SK-N-SH treated with all-trans-retinoic acid at 6 μM for 48 hours (cell line): ENCODE measurements at regions not wholly inside any gene's neighbourhood (a gene's known extent, or its start where the extent isn't known, plus 50 kb on each side); places are given as distances from the start of the nearest gene placed in this dataset.

ENCODE experiments used
- ATAC-seq: fragments of 200-7000 bp; cut with Tn5 transposase; 3 replicates; pipeline ENCODE4 v1.9.1; 2020; ENCODE audit warnings: mild to moderate bottlenecking, moderate library complexity
- ARNTL ChIP-seq: fragments of 450-650 bp; formaldehyde crosslinking; IDR thresholded peaks from 2 replicates; pipeline ENCODE4 v1.5.0; 2020; ENCODE audit warnings: low read depth, mild to moderate bottlenecking, moderate library complexity, borderline replicate concordance
- BACH2 ChIP-seq: fragments of 250-450 bp; sonication (Bioruptor Pico); IDR thresholded peaks from 2 replicates; pipeline ENCODE4 v1.9.0; 2021; ENCODE audit warnings: mild to moderate bottlenecking, borderline replicate concordance
- CSDC2 ChIP-seq: fragments of 250-450 bp; sonication (Bioruptor Pico); IDR thresholded peaks from 2 replicates; pipeline ENCODE4 v1.5.0; 2020; ENCODE audit warnings: mild to moderate bottlenecking, moderate library complexity
- ESRRG ChIP-seq: fragments of 250-450 bp; sonication (Bioruptor Pico); IDR thresholded peaks from 2 replicates; pipeline ENCODE4 v1.6.1; 2021; ENCODE audit warnings: mild to moderate bottlenecking
- GLIS3 ChIP-seq: fragments of 250-450 bp; sonication (Bioruptor Pico); IDR thresholded peaks from 2 replicates; pipeline ENCODE4 v1.5.0; 2020; ENCODE audit warnings: mild to moderate bottlenecking, moderate library complexity
- ISL1 ChIP-seq: fragments of 250-450 bp; sonication (Bioruptor Pico); IDR thresholded peaks from 2 replicates; pipeline ENCODE4 v2.1.2; 2022; ENCODE audit warnings: mild to moderate bottlenecking, moderate library complexity
- OSR1 ChIP-seq: fragments of 250-450 bp; sonication (Bioruptor Pico); IDR thresholded peaks from 2 replicates; pipeline ENCODE4 v1.8.0; 2022; ENCODE audit warnings: moderate library complexity, mild to moderate bottlenecking, inconsistent platforms
- RARB ChIP-seq: fragments of 250-450 bp; sonication (Bioruptor Pico); IDR thresholded peaks from 2 replicates; pipeline ENCODE4 v1.8.0; 2021; ENCODE audit warnings: mild to moderate bottlenecking, moderate library complexity
- SNAI2 ChIP-seq: fragments of 250-450 bp; sonication (Bioruptor Pico); IDR thresholded peaks from 2 replicates; pipeline ENCODE4 v1.5.0; 2020; ENCODE audit warnings: mild to moderate bottlenecking, moderate library complexity
- TCF4 ChIP-seq: fragments of 250-450 bp; sonication (Bioruptor Pico); IDR thresholded peaks from 2 replicates; pipeline ENCODE4 v1.8.0; 2021; ENCODE audit warnings: mild to moderate bottlenecking, moderate library complexity, borderline replicate concordance
- TOX ChIP-seq: fragments of 250-450 bp; sonication (Bioruptor Pico); IDR thresholded peaks from 2 replicates; pipeline ENCODE4 v1.8.0; 2021; ENCODE audit warnings: mild to moderate bottlenecking, moderate library complexity, borderline replicate concordance
- ZC3H10 ChIP-seq: fragments of 250-450 bp; sonication (Bioruptor Pico); IDR thresholded peaks from 2 replicates; pipeline ENCODE4 v1.5.1; 2021; ENCODE audit warnings: mild to moderate bottlenecking, moderate library complexity
- ZFP3 ChIP-seq: fragments of 250-450 bp; sonication (Bioruptor Pico); IDR thresholded peaks from 2 replicates; pipeline ENCODE4 v1.5.0; 2020; ENCODE audit warnings: mild to moderate bottlenecking, moderate library complexity
- ZFP30 ChIP-seq: fragments of 450-650 bp; formaldehyde crosslinking; IDR thresholded peaks from 2 replicates; pipeline ENCODE4 v1.5.0; 2022; ENCODE audit warnings: mild to moderate bottlenecking, moderate library complexity
- ZNF565 ChIP-seq: fragments of 450-650 bp; formaldehyde crosslinking; conservative IDR thresholded peaks from 2 replicates; pipeline ENCODE4 v1.5.0; 2020; ENCODE audit warnings: low read depth, mild to moderate bottlenecking, moderate library complexity
- ZNF70 ChIP-seq: fragments of 450-650 bp; formaldehyde crosslinking; IDR thresholded peaks from 2 replicates; pipeline ENCODE4 v1.5.0; 2020; ENCODE audit warnings: mild to moderate bottlenecking, moderate library complexity
- ZNF8 ChIP-seq: fragments of 450-650 bp; formaldehyde crosslinking; IDR thresholded peaks from 2 replicates; pipeline ENCODE4 v1.5.0; 2020; ENCODE audit warnings: mild to moderate bottlenecking, moderate library complexity
- TF ChIP-seq, protein P1 (sequence below): fragments of 250-450 bp; sonication (Bioruptor Pico); IDR thresholded peaks from 2 replicates; pipeline ENCODE4 v1.8.0; 2021; ENCODE audit warnings: low read depth, mild to moderate bottlenecking, moderate library complexity, borderline replicate concordance
- TF ChIP-seq, protein P2 (sequence below): fragments of 250-450 bp; sonication (Bioruptor Pico); IDR thresholded peaks from 2 replicates; pipeline ENCODE4 v1.8.0; 2020; ENCODE audit warnings: mild to moderate bottlenecking, moderate library complexity, borderline replicate concordance
- TF ChIP-seq, protein P3 (sequence below): fragments of 250-450 bp; sonication (Bioruptor Pico); IDR thresholded peaks from 2 replicates; pipeline ENCODE4 v1.5.1; 2021; ENCODE audit warnings: mild to moderate bottlenecking, moderate library complexity
- TF ChIP-seq, protein P4 (sequence below): fragments of 250-450 bp; sonication (Bioruptor Pico); IDR thresholded peaks from 2 replicates; pipeline ENCODE4 v1.5.1; 2020; ENCODE audit warnings: low read depth, mild to moderate bottlenecking, moderate library complexity
- TF ChIP-seq, protein P5 (sequence below): fragments of 250-450 bp; sonication (Bioruptor Pico); IDR thresholded peaks from 2 replicates; pipeline ENCODE4 v1.5.0; 2020; ENCODE audit warnings: mild to moderate bottlenecking, moderate library complexity

DNA sequence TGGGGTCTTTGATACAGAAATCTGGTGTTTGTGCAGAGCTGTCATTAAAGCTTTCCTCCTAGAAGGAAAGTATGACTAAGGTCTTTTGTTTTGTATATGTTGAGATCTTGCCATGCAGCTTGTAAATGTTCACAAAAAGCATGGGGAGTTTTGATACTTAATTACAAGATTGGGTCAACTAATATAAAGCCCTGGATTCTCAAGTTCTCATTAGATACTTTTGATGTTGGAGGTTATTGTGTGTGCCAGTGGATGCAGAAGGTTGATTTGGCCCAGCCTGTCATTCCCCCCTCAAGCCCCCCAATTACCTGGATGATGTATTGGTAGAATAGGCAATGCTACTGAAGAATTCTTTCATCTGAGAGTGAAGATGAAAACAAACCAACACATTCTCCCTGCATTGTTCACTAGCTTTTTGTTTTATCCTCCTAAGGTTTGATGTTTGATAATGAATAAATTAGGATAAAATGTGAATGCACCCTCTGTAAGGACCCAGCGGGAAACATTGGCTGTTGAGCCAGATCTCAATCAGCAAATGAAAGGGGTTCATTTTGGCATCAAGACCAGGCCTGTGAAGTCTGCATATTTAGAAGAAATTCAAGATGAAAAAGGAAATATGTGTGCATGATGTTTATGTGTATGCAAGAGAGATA, 61.9 kb upstream of the ADAMTS19 start:
- ATAC-seq: no peak
- no peak for TF ChIP-seq RARB
- TF ChIP-seq ESRRG (CRISPR knock-in tag): no peak
- TF ChIP-seq ZC3H10 (CRISPR knock-in tag): no peak
- no peak for TF ChIP-seq ZFP3 (CRISPR knock-in tag)
- TF ChIP-seq, protein P1, sequence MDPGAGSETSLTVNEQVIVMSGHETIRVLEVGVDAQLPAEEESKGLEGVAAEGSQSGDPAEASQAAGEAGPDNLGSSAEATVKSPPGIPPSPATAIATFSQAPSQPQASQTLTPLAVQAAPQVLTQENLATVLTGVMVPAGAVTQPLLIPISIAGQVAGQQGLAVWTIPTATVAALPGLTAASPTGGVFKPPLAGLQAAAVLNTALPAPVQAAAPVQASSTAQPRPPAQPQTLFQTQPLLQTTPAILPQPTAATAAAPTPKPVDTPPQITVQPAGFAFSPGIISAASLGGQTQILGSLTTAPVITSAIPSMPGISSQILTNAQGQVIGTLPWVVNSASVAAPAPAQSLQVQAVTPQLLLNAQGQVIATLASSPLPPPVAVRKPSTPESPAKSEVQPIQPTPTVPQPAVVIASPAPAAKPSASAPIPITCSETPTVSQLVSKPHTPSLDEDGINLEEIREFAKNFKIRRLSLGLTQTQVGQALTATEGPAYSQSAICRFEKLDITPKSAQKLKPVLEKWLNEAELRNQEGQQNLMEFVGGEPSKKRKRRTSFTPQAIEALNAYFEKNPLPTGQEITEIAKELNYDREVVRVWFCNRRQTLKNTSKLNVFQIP: no peak
- TF ChIP-seq SNAI2 (CRISPR knock-in tag): no peak
- no peak for TF ChIP-seq ZNF565
- no peak for TF ChIP-seq TCF4
- TF ChIP-seq, protein P2, sequence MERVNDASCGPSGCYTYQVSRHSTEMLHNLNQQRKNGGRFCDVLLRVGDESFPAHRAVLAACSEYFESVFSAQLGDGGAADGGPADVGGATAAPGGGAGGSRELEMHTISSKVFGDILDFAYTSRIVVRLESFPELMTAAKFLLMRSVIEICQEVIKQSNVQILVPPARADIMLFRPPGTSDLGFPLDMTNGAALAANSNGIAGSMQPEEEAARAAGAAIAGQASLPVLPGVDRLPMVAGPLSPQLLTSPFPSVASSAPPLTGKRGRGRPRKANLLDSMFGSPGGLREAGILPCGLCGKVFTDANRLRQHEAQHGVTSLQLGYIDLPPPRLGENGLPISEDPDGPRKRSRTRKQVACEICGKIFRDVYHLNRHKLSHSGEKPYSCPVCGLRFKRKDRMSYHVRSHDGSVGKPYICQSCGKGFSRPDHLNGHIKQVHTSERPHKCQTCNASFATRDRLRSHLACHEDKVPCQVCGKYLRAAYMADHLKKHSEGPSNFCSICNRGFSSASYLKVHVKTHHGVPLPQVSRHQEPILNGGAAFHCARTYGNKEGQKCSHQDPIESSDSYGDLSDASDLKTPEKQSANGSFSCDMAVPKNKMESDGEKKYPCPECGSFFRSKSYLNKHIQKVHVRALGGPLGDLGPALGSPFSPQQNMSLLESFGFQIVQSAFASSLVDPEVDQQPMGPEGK (CRISPR knock-in tag): no peak
- no peak for TF ChIP-seq OSR1 (CRISPR knock-in tag)
- no peak for TF ChIP-seq ISL1 (CRISPR knock-in tag)
- TF ChIP-seq, protein P3, sequence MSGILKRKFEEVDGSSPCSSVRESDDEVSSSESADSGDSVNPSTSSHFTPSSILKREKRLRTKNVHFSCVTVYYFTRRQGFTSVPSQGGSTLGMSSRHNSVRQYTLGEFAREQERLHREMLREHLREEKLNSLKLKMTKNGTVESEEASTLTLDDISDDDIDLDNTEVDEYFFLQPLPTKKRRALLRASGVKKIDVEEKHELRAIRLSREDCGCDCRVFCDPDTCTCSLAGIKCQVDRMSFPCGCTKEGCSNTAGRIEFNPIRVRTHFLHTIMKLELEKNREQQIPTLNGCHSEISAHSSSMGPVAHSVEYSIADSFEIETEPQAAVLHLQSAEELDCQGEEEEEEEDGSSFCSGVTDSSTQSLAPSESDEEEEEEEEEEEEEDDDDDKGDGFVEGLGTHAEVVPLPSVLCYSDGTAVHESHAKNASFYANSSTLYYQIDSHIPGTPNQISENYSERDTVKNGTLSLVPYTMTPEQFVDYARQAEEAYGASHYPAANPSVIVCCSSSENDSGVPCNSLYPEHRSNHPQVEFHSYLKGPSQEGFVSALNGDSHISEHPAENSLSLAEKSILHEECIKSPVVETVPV (CRISPR knock-in tag): no peak
- TF ChIP-seq, protein P4, sequence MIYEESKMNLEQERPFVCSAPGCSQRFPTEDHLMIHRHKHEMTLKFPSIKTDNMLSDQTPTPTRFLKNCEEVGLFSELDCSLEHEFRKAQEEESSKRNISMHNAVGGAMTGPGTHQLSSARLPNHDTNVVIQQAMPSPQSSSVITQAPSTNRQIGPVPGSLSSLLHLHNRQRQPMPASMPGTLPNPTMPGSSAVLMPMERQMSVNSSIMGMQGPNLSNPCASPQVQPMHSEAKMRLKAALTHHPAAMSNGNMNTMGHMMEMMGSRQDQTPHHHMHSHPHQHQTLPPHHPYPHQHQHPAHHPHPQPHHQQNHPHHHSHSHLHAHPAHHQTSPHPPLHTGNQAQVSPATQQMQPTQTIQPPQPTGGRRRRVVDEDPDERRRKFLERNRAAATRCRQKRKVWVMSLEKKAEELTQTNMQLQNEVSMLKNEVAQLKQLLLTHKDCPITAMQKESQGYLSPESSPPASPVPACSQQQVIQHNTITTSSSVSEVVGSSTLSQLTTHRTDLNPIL: no peak
- no peak for TF ChIP-seq GLIS3 (CRISPR knock-in tag)
- TF ChIP-seq, protein P5, sequence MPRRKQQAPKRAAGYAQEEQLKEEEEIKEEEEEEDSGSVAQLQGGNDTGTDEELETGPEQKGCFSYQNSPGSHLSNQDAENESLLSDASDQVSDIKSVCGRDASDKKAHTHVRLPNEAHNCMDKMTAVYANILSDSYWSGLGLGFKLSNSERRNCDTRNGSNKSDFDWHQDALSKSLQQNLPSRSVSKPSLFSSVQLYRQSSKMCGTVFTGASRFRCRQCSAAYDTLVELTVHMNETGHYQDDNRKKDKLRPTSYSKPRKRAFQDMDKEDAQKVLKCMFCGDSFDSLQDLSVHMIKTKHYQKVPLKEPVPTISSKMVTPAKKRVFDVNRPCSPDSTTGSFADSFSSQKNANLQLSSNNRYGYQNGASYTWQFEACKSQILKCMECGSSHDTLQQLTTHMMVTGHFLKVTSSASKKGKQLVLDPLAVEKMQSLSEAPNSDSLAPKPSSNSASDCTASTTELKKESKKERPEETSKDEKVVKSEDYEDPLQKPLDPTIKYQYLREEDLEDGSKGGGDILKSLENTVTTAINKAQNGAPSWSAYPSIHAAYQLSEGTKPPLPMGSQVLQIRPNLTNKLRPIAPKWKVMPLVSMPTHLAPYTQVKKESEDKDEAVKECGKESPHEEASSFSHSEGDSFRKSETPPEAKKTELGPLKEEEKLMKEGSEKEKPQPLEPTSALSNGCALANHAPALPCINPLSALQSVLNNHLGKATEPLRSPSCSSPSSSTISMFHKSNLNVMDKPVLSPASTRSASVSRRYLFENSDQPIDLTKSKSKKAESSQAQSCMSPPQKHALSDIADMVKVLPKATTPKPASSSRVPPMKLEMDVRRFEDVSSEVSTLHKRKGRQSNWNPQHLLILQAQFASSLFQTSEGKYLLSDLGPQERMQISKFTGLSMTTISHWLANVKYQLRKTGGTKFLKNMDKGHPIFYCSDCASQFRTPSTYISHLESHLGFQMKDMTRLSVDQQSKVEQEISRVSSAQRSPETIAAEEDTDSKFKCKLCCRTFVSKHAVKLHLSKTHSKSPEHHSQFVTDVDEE (CRISPR knock-in tag): no peak
- TF ChIP-seq TOX (CRISPR knock-in tag): no peak
- no peak for TF ChIP-seq CSDC2 (CRISPR knock-in tag)

DNA sequence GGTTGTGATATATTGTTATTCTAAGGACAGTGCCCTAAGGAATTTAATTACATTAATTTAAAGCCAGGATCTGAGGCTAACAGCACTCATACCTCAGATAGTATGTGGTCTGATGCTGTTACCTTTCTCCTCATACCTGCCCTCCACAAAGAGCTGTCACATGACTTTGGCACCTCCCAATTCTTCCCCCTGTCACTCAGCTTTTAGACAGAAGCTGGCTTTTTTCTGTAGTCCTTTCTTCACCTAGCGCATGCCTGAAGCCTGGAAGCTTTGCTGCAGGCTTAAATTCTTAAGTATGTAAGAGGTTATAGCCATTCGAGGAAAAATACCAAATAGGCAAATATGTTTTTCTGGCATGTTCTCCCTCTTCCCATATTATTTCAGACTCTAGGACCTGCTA, 61.0 kb upstream of the ADAMTS19 start:
- TF ChIP-seq ZNF565: no peak
- TF ChIP-seq BACH2 (CRISPR knock-in tag): no peak
- no peak for TF ChIP-seq ZC3H10 (CRISPR knock-in tag)
- no peak for TF ChIP-seq CSDC2 (CRISPR knock-in tag)
- no peak for TF ChIP-seq ZNF8 (CRISPR knock-in tag)
- TF ChIP-seq RARB: no peak
- no peak for TF ChIP-seq ZFP30
- no peak for TF ChIP-seq ZNF70 (CRISPR knock-in tag)
- TF ChIP-seq ARNTL (CRISPR knock-in tag): no peak
- TF ChIP-seq, protein P4: no peak
- no peak for ATAC-seq
